Muscle layer of colon (tissue), 2 donors: ENCODE measurements at regions not wholly inside any gene's neighbourhood (a gene's known extent, or its start where the extent isn't known, plus 50 kb on each side); places are given as distances from the start of the nearest gene placed in this dataset.
A peak's percentile ranks its signal among the peaks of the same experiment; 100 is the strongest.
"Not testable (repeated sequence)": the region's sequence is repeated elsewhere in the genome, so short reads cannot be mapped to it uniquely, and the experiment has no call there.

Experiments
- H3K27ac ChIP-seq: one replicate; pipeline ENCODE4 v1.7.0; 2013; ENCODE audit warnings: low read depth, mild to moderate bottlenecking, low read length, moderate library complexity
- H3K27me3 ChIP-seq, 2 donors: one replicate each; pipeline ENCODE4 v1.7.0; 2013; ENCODE audit warnings: low read length in 2 of 2, mild to moderate bottlenecking in 2 of 2; ENCODE audit not compliant: insufficient read depth in 2 of 2, control insufficient read depth in 1 of 2
- H3K36me3 ChIP-seq: one replicate; pipeline ENCODE4 v1.7.0; 2013; ENCODE audit warnings: mild to moderate bottlenecking, low read length; ENCODE audit not compliant: insufficient read depth
- H3K4me1 ChIP-seq: one replicate; pipeline ENCODE4 v1.7.0; 2013; ENCODE audit warnings: mild to moderate bottlenecking, low read length; ENCODE audit not compliant: insufficient read depth
- H3K4me3 ChIP-seq, 2 donors: one replicate each; pipeline ENCODE4 v1.7.0; 2013; ENCODE audit warnings: low read length in 2 of 2, low read depth in 1 of 2, mild to moderate bottlenecking in 1 of 2, moderate library complexity in 1 of 2
- H3K9ac ChIP-seq: one replicate; pipeline ENCODE4 v1.7.0; 2013; ENCODE audit warnings: low read length
- H3K9me3 ChIP-seq: one replicate; pipeline ENCODE4 v1.7.0; 2013; ENCODE audit warnings: mild to moderate bottlenecking, low read length
- donor health status: abdominal sarcoma.
- donor health status: Adenocarcinoma of cecum.

DNA sequence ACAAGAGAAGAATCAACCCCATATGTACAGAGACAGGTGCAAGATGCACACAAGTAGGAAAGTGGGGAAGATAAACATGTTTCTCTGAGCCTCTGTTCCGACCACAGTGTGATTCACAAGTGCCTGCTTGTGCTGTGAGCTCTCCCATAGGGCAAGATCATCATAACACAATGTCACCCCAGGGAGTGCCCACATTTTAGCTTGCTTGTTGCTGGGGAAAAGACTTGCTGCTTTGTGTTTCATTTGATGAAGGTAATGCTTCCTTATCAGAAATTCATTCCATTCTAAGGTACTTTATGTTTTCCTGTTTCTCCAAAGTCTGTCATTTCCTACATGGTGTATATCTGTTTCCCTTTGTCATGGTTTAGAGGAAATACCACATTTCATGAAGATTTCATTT is 304.5 kb upstream of the DIPK2B start:
- Histone ChIP-seq H3K36me3 (no peaks in the 10 kb centered on the region), H3K9me3 (no peaks in the 10 kb centered on the region), H3K4me3 (no peak overlapping the region), H3K4me1 (peaks cover 44% of the 10 kb centered on the region), H3K27me3 (no peaks in the 10 kb centered on the region), H3K27ac (peak overlapping the region; percentile 48), H3K9ac (no peak overlapping the region)

DNA sequence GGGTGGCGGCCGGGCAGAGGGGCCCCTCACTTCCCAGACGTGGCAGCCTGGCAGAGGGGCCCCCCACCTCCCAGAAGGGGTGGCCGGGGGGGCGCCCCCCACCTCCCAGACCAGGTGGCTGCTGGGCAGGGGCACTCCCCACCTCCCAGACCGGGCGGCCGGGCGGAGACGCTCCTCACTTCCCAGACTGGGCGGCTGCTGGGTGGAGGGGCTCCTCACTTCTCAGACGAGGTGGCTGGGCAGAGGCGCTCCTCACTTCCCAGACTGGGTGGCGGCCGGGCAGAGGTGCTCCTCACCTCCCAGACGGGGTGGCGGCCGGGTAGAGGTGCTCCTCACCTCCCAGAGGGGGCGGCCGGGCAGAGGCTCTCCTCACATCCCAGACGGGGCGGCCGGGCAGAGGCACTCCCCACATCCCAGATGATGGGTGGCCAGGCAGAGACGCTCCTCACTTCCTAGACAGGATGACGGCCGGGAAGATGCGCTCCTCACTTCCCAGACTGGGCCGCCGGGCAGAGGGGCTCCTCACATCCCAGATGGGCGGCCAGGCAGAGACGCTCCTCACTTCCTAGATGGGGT is 303.2 kb upstream of the DIPK2B start:
- not testable (repeated sequence) for H3K9ac ChIP-seq, H3K36me3 ChIP-seq, H3K4me3 ChIP-seq, H3K27ac ChIP-seq, H3K27me3 ChIP-seq, H3K9me3 ChIP-seq
- peaks cover 39% of the 10 kb centered on the region for H3K4me1 ChIP-seq

DNA sequence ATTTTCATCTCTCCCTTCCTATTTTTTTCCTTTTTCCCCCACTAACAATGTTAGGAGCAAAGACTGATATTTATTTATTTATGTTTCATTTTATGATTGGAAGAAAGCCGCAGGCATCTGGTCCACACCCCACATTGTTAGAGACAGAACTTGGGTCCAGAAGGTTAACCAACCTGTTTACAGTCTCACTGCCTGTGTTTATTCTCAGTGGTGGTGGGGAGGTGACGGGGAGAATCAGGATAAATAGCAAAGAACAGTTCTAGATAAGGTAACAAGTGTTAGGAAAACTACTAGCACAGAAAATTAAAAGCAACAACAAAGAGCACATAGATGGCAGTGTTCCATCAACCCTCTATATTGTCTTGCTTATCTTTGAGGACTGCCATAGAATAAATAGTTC is 301.7 kb upstream of the DIPK2B start:
- H3K9me3 ChIP-seq, result no peaks in the 10 kb centered on the region
- H3K27me3 ChIP-seq, result no peaks in the 10 kb centered on the region
- no peak overlapping the region for H3K9ac ChIP-seq
- H3K4me3 ChIP-seq, result no peak overlapping the region
- no peaks in the 10 kb centered on the region for H3K36me3 ChIP-seq
- H3K4me1 ChIP-seq, result peaks cover 24% of the 10 kb centered on the region
- H3K27ac ChIP-seq, result no peak overlapping the region

DNA sequence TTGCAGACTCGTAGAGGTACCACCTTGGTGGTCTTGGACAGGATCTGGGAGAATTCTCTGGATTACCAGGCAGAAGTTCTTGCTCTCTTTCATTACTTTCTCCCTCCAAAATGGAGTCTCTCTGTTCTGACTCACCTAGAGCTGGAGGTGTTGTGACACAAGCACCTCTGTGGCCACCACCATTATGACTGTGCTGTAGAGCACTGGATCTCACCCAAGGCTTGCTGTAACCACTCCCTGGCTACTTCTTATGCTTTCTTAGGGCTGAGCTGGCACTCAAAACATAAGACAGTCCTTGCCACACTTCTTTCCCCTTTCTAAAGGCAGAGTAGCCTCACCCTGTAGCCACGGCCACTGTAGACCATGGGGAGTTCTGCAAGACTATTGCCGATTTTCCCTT is 296.6 kb upstream of the DIPK2B start:
- Histone ChIP-seq H3K27ac (no peak overlapping the region), H3K4me1 (no peaks in the 10 kb centered on the region), H3K9ac (no peak overlapping the region), H3K9me3 (no peaks in the 10 kb centered on the region), H3K36me3 (no peaks in the 10 kb centered on the region), H3K4me3 (no peak overlapping the region), H3K27me3 (no peaks in the 10 kb centered on the region)

DNA sequence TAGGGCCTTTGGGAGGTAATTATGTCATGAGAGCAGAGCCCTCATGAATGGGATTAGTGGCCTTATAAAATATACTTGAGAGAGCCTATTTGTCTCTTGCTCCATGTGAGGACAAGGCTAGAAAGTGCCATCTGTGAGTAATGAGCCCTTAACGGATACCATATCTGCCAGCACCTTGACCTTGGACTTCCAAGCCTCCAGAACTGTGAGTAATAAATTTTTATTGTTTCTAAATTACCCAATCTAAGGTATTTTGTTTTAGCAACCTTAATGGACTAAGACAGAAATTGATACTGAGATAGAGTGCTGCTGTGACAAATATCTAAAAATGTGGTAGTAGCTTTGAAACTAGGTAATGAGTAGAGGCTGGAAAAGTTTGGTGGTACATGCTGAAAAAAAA is 285.0 kb upstream of the DIPK2B start:
- H3K27me3 ChIP-seq, result no peaks in the 10 kb centered on the region
- no peak overlapping the region for H3K4me3 ChIP-seq
- no peak overlapping the region for H3K27ac ChIP-seq
- H3K9ac ChIP-seq, result no peak overlapping the region
- H3K36me3 ChIP-seq, result no peaks in the 10 kb centered on the region
- no peaks in the 10 kb centered on the region for H3K4me1 ChIP-seq
- no peaks in the 10 kb centered on the region for H3K9me3 ChIP-seq

DNA sequence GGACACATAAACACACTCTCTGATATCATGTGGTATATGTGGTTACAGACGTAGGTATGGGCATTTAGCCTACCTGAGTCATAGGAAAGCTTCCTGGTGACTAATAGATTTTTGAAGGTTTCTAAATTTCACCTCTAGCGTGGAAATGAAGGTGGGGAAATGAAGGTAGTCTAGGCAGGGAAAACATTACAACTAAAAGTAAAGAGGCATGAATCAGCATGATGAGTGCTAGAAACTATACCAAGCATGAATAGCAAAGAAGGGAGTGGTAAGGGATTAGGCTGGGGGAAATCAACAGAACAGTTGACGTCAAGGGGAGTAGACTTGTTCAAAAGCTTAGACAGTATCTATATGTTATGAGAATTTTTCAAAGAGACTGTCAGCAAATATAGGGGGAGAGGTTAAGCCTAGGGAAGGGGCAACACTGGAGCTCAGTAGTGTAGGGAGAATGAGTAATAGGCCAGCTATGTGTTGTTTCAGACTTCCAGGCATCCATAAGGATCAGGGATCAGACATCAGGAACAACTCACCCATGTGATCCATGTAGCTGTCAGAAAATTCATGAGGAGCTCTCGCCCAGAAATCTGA is 279.3 kb upstream of the DIPK2B start:
- no peak overlapping the region for H3K27ac ChIP-seq

DNA sequence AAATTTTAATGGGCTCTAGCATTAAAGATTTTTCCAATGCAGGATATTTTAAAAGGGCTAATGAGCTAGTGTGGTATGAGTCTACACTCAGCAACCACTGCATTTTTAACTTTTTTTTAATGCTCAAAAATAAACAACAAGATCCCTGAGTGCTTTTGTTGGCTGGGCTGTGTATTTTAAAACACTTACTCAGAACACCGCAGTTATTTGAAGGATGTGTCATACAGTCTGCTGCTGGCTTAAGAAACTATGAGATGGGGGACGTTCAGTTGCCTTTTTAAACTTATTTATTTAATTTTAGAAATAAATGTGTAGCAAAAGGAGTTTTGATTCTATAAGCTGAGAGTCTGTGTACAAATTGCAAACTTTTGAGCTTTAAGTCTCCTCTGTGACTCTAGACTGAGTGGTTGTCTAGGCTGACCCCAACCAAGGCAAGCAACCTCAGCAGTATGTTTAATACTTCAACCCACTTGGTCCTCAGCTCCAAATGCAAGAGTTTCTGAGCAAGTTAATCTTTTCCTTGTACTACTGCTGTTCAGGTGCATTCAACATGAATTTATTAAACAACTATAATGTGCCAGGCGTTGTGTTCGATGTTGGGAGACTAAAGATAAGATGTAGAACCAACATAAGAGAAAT is 278.6 kb upstream of the DIPK2B start:
- Histone ChIP-seq H3K27ac (no peak overlapping the region), H3K4me1 (no peaks in the 10 kb centered on the region), H3K27me3 (peaks cover 0 to 4% of the 10 kb centered on the region in 2 donors), H3K9ac (no peak overlapping the region), H3K9me3 (no peaks in the 10 kb centered on the region), H3K4me3 (no peak overlapping the region), H3K36me3 (no peaks in the 10 kb centered on the region)

More for the DNA sequence above, 279.3 kb upstream of the DIPK2B start:
- Histone ChIP-seq H3K9ac (no peak overlapping the region), H3K4me3 (no peak overlapping the region), H3K4me1 (no peaks in the 10 kb centered on the region), H3K9me3 (no peaks in the 10 kb centered on the region), H3K36me3 (no peaks in the 10 kb centered on the region), H3K27me3 (peaks cover 0 to 4% of the 10 kb centered on the region in 2 donors)

DNA sequence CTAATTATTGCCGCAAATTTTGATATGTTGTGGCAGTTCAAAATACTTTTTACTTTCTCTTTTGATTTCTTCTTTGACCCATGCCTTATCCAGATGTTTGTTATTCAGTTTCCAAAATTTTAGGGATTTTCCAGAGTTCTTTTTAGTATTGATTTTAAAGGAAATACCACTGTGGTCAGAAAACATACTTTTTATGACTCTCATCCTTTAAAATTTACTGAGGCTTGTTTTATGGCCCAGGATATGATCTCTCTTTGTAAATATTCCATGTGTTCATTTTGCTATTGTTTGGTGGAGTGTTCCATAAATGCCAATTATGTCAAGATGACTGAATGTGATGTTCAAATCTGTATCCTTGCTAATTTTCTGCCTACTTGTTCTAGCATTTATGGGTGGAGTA is 272.3 kb upstream of the DIPK2B start:
- H3K9me3 ChIP-seq, result no peaks in the 10 kb centered on the region
- H3K4me1 ChIP-seq, result no peaks in the 10 kb centered on the region
- H3K27me3 ChIP-seq, result peaks cover 0 to 8% of the 10 kb centered on the region in 2 donors
- no peak overlapping the region for H3K4me3 ChIP-seq
- H3K27ac ChIP-seq, result no peak overlapping the region
- H3K36me3 ChIP-seq, result no peaks in the 10 kb centered on the region
- no peak overlapping the region for H3K9ac ChIP-seq

DNA sequence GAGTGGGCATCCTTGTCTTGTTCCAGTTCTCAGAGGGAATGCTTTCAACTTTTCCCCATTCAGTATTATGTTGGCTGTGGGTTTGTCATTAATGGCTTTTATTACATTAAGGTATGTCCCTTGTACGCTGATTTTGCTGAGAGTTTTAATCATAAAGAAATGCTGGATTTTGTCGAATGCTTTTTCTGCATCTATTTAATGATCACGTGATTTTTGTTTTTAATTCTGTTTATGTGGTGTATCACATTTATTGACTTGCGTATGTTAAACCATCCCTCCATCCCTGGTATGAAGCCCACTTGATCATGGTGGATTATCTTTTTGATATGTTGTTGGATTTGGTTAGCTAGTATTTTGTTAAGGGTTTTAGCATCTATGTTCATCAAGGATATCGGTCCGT is 266.9 kb upstream of the DIPK2B start:
- not testable (repeated sequence) for H3K27me3 ChIP-seq, H3K36me3 ChIP-seq, H3K9me3 ChIP-seq, H3K27ac ChIP-seq, H3K4me1 ChIP-seq, H3K4me3 ChIP-seq, H3K9ac ChIP-seq

DNA sequence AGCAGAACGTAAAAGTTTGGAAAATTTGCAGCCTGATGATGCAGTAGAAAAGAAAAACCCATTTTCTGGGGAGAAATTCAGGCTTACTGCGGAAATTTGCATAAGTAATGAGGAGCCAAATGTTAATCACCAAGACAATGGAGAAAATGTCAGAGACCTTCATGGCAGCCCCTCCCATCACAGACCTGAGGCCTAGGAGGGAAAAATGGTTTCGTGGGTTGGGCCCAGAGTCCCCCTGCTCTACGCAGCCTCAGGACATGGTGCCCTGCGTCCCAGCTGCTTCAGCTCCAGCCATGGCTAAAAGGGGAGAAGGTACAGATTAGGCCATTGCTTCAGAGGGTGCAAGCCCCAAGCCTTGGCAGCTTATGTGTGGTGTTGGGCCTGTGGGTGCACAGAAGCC is 255.1 kb upstream of the DIPK2B start:
- not testable (repeated sequence) for H3K9me3 ChIP-seq, H3K4me3 ChIP-seq, H3K27ac ChIP-seq, H3K36me3 ChIP-seq, H3K4me1 ChIP-seq, H3K9ac ChIP-seq, H3K27me3 ChIP-seq

DNA sequence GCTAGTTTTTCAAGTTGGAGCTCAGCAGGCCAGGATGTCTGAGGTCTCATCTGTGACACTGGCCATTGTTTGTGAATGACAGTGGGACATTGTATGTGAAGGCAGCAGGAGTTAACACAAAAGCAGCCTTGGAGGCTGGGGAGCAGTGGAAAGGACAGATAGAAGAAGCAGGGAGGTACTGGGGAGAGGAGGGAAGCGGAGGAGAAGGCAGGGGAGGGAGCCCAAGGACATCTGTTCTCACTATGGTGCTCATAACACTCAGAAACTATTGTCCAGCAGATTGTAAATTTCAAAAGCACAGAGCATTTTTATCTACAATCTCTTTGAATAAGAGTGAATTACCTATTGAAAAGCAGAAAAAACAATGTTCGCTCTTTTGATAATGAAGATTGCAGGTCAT is 253.6 kb upstream of the DIPK2B start:
- no peaks in the 10 kb centered on the region for H3K27me3 ChIP-seq
- no peak overlapping the region for H3K9ac ChIP-seq
- no peak overlapping the region for H3K4me3 ChIP-seq
- no peaks in the 10 kb centered on the region for H3K36me3 ChIP-seq
- H3K9me3 ChIP-seq, result no peaks in the 10 kb centered on the region
- H3K4me1 ChIP-seq, result no peaks in the 10 kb centered on the region
- no peak overlapping the region for H3K27ac ChIP-seq

DNA sequence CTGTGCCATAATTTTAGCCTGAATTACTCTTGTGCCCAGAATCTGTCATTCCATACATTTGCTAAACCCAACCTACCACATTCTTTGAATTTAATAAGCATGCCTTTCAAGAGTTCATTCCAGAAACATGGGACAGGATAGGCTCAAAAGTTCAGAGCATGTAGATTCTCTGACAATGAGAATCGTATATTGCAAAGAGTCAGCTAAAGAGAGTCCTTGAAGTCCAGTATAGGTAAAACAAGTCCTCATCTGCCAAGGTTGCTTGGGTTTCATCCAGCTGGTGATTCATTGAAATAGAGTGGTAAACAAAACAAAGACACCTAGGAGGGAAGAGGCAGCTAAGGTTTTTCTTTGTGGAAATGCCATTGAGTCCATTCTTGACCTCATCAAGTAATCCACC is 249.3 kb upstream of the DIPK2B start:
- H3K9me3 ChIP-seq, result no peaks in the 10 kb centered on the region
- H3K4me3 ChIP-seq, result no peak overlapping the region
- H3K36me3 ChIP-seq, result no peaks in the 10 kb centered on the region
- no peaks in the 10 kb centered on the region for H3K4me1 ChIP-seq
- no peak overlapping the region for H3K9ac ChIP-seq
- no peaks in the 10 kb centered on the region for H3K27me3 ChIP-seq
- H3K27ac ChIP-seq, result no peak overlapping the region
